DOHH2 (cell line): ENCODE measurements at regions not wholly inside any gene's neighbourhood (a gene's known extent, or its start where the extent isn't known, plus 50 kb on each side); places are given as distances from the start of the nearest gene placed in this dataset.

Experiments used
- H3F3A ChIP-seq: fragments of 200-600 bp; sonication (generic), shearing (Covaris generic); 2 replicates; pipeline ENCODE4 v1.6.0; 2016; ENCODE audit warnings: antibody characterized with exemption, mild to moderate bottlenecking; ENCODE audit not compliant: control insufficient read depth, insufficient read depth
- H3K27ac ChIP-seq: fragments of 200-600 bp; sonication (generic); 2 replicates; pipeline ENCODE4 v1.5.1; 2014; ENCODE audit warnings: low read depth, mild to moderate bottlenecking, low read length, moderate library complexity
- H3K27me3 ChIP-seq: fragments of 200-600 bp; sonication (generic); 2 replicates; pipeline ENCODE4 v1.6.1; 2014; ENCODE audit warnings: mild to moderate bottlenecking, low read length, mixed read lengths; ENCODE audit not compliant: control insufficient read depth
- H3K36me3 ChIP-seq: fragments of 200-600 bp; sonication (generic); 2 replicates; pipeline ENCODE4 v1.6.1; 2014; ENCODE audit warnings: mild to moderate bottlenecking, low read length, moderate library complexity, mixed read lengths; ENCODE audit not compliant: control insufficient read depth
- H3K4me1 ChIP-seq: fragments of 200-600 bp; sonication (generic); 2 replicates; pipeline ENCODE4 v1.6.1; 2014; ENCODE audit warnings: mild to moderate bottlenecking, low read length, mixed read lengths; ENCODE audit not compliant: control insufficient read depth
- H3K4me2 ChIP-seq: fragments of 200-600 bp; sonication (generic); 2 replicates; pipeline ENCODE4 v1.6.0; 2014; ENCODE audit warnings: mild to moderate bottlenecking, low read length, moderate library complexity
- H3K4me3 ChIP-seq: fragments of 200-600 bp; sonication (generic); 2 replicates; pipeline ENCODE4 v1.5.1; 2014; ENCODE audit warnings: mild to moderate bottlenecking, low read length, mixed read lengths
- H3K79me2 ChIP-seq: fragments of 200-600 bp; sonication (generic); 2 replicates; pipeline ENCODE4 v1.6.1; 2014; ENCODE audit warnings: mild to moderate bottlenecking, low read length, mixed read lengths; ENCODE audit not compliant: control insufficient read depth
- H3K9me2 ChIP-seq: fragments of 200-600 bp; sonication (generic); replicated peaks from 2 replicates; pipeline ENCODE4 v1.6.1; 2014; ENCODE audit warnings: mild to moderate bottlenecking, low read length, mixed read lengths; ENCODE audit not compliant: control insufficient read depth
- H3K9me3 ChIP-seq: fragments of 200-600 bp; sonication (generic); 2 replicates; pipeline ENCODE4 v1.6.1; 2014; ENCODE audit warnings: antibody characterized with exemption, low read length, mixed read lengths; ENCODE audit not compliant: control insufficient read depth, insufficient read depth
- H4K20me1 ChIP-seq: fragments of 200-600 bp; sonication (generic); 2 replicates; pipeline ENCODE4 v1.6.0; 2014; ENCODE audit warnings: low read depth, mild to moderate bottlenecking, antibody characterized with exemption, low read length, moderate library complexity; ENCODE audit not compliant: control insufficient read depth, insufficient read depth
- CTCF ChIP-seq: fragments of 200-600 bp; sonication (generic); IDR thresholded peaks from one replicate; pipeline ENCODE4 v1.5.1; 2014; ENCODE audit warnings: antibody characterized with exemption, mild to moderate bottlenecking, low read depth, low read length; ENCODE audit not compliant: poor library complexity, severe bottlenecking
- EZH2phosphoT487 ChIP-seq: fragments of 200-600 bp; sonication (generic); IDR thresholded peaks from 2 replicates; pipeline ENCODE4 v1.6.1; 2017; ENCODE audit warnings: borderline replicate concordance, mild to moderate bottlenecking, antibody characterized with exemption, low read length, moderate library complexity, mixed read lengths

- Histone ChIP-seq H3K27ac (no peak overlapping the region), H3K79me2 (no peaks in the 10 kb centered on the region), H3K4me1 (no peaks in the 10 kb centered on the region), H4K20me1 (no peaks in the 10 kb centered on the region), H3K4me3 (no peak overlapping the region), H3K9me3 (no peaks in the 10 kb centered on the region), H3K27me3 (no peaks in the 10 kb centered on the region), H3F3A (no peaks in the 10 kb centered on the region), H3K9me2 (no peaks in the 10 kb centered on the region), H3K4me2 (no peak overlapping the region), H3K36me3 (no peaks in the 10 kb centered on the region)
- no peak for TF ChIP-seq CTCF
- TF ChIP-seq EZH2phosphoT487, result no peak
Measured at GRCh38 chrY:8351241-8351640, 986.0 kb upstream of the TSPY4 start.

- H3K27ac ChIP-seq, result no peak overlapping the region
- H4K20me1 ChIP-seq, result no peaks in the 10 kb centered on the region
Measured at GRCh38 chrY:8352201-8352600, 985.1 kb upstream of the TSPY4 start.

GRCh38 chrY:8358161-8358560 lies 979.1 kb upstream of the TSPY4 start:
- H3K27me3 ChIP-seq, result no peaks in the 10 kb centered on the region
- H3K4me3 ChIP-seq, result no peak overlapping the region
- no peaks in the 10 kb centered on the region for H3K79me2 ChIP-seq
- H3K4me1 ChIP-seq, result no peaks in the 10 kb centered on the region
- H3K4me2 ChIP-seq, result no peak overlapping the region
- no peaks in the 10 kb centered on the region for H3K36me3 ChIP-seq
- no peaks in the 10 kb centered on the region for H4K20me1 ChIP-seq
- H3K27ac ChIP-seq, result no peak overlapping the region
- H3K9me3 ChIP-seq, result no peaks in the 10 kb centered on the region
- H3K9me2 ChIP-seq, result no peaks in the 10 kb centered on the region
- no peak for TF ChIP-seq EZH2phosphoT487
- no peak for TF ChIP-seq CTCF
- H3F3A ChIP-seq, result no peaks in the 10 kb centered on the region

More at GRCh38 chrY:8352201-8352600, 985.1 kb upstream of the TSPY4 start:
- Histone ChIP-seq H3K36me3 (no peaks in the 10 kb centered on the region), H3K9me2 (no peaks in the 10 kb centered on the region), H3K79me2 (no peaks in the 10 kb centered on the region), H3F3A (no peaks in the 10 kb centered on the region), H3K4me2 (no peak overlapping the region), H3K4me3 (no peak overlapping the region), H3K9me3 (no peaks in the 10 kb centered on the region), H3K4me1 (no peaks in the 10 kb centered on the region), H3K27me3 (no peaks in the 10 kb centered on the region)
- no peak for TF ChIP-seq CTCF
- no peak for TF ChIP-seq EZH2phosphoT487

- H3K27me3 ChIP-seq, result no peaks in the 10 kb centered on the region
- no peaks in the 10 kb centered on the region for H3K36me3 ChIP-seq
- H4K20me1 ChIP-seq, result no peaks in the 10 kb centered on the region
- H3K79me2 ChIP-seq, result no peaks in the 10 kb centered on the region
- H3K4me1 ChIP-seq, result no peaks in the 10 kb centered on the region
- no peak overlapping the region for H3K4me3 ChIP-seq
- H3K9me3 ChIP-seq, result no peaks in the 10 kb centered on the region
- no peak overlapping the region for H3K4me2 ChIP-seq
- TF ChIP-seq CTCF (no peak), EZH2phosphoT487 (no peak)
- no peaks in the 10 kb centered on the region for H3K9me2 ChIP-seq
- no peak overlapping the region for H3K27ac ChIP-seq
- H3F3A ChIP-seq, result no peaks in the 10 kb centered on the region
Measured at GRCh38 chrY:8361715-8362114, 975.5 kb upstream of the TSPY4 start.
